SHP77 treated with DMSO at 0.1 percent for 48 hours (cell line): ENCODE measurements at regions not wholly inside any gene's neighbourhood (a gene's known extent, or its start where the extent isn't known, plus 50 kb on each side); places are given as distances from the start of the nearest gene placed in this dataset.
"Not testable (repeated sequence)": the region's sequence is repeated elsewhere in the genome, so short reads cannot be mapped to it uniquely, and the experiment has no call there.

ENCODE experiments used
- DNase-seq: peaks from one replicate; lab custom pipeline; 2025; lab: John Stamatoyannopoulos, UW

DNA sequence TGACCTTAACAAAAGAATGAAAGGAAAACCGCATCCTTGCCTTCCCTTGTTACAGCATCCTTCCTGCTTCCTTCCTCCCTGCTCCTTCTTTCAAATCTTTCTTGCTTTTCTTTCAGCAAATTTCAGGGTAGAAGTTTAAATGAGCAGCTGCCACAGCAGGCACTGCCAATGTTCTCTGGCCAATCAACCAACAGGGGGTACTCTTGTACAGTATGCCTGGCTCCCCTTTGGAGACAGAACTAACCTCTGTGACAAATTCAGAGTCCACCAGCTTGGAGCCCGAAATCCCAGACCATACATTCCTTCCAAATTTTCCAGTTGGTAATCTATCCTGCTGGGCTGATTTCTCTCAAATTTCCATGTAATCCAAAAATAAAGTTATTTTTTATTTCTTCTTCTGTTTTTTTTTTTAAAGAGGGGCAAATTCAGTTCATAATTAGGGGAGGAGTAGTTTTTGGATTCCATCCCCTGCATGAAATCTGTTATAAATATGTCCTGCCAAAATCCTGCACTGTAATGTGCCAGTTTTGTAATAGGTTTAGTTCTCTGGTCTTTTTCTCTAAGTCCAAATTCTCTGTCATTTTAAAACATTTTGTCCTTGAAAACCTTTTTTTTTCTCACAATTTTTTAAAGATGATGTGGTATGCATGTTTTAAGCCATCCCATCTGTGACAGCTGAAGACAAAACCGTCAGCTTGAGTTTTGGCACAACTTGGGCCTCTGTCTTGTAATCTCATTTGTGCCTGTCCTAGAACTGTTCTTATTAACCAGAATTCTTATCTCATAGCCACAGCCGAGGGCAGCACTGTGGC, 610.0 kb upstream of the LMO3 start:
- DNase-seq, result no peak

- DNase-seq, result no peak
These were observed 609.0 kb upstream of the LMO3 start for GRCh38 chr12:17214929-17215328.

GRCh38 chr12:17206553-17206952, 600.6 kb upstream of the LMO3 start:
- no peak for DNase-seq

GRCh38 chr12:17204289-17205054, 598.5 kb upstream of the LMO3 start:
- no peak for DNase-seq

- DNase-seq, result no peak
These were observed 597.5 kb upstream of the LMO3 start for GRCh38 chr12:17203497-17203896.

GRCh38 chr12:17197971-17198370, 592.0 kb upstream of the LMO3 start:
- DNase-seq, result no peak

- DNase-seq, result no peak
These were observed 586.8 kb upstream of the LMO3 start for GRCh38 chr12:17192721-17193120.

DNA sequence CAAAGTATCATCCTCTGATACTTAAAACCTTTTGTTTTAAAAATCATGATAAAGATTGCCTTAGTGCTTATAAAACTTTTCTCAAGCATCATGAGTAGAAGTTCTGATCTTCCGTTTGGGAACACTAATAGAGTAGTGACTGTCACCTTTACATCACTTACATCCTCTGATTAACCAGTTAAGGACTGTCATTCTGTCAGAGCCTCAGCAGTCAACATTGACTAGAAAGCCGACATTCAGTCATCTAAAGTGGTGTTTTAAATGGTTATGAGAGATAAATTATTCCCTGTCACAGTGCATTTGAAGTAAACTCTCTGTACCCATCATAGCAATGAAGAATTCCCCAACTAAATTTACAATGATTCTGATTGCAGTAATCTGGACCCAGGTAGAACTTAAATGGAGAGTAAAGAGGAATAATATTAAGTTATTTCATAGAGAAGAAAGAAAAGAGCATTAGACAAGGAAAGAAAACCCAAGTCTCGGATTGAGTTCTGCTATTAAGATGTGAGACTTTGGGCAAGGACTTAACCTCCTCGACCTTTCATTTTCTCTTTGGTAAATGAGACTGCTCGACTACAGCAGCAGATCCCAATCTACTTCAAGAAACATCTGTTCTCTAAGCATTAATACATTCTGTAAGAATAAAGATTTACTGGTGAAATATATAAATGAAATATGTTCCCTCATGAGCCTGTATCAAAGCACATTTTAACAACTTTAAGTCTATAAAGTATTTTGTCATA, 563.9 kb upstream of the LMO3 start:
- DNase-seq, result no peak

- no peak for DNase-seq
These were observed 553.7 kb upstream of the LMO3 start for GRCh38 chr12:17159506-17160300.

DNA sequence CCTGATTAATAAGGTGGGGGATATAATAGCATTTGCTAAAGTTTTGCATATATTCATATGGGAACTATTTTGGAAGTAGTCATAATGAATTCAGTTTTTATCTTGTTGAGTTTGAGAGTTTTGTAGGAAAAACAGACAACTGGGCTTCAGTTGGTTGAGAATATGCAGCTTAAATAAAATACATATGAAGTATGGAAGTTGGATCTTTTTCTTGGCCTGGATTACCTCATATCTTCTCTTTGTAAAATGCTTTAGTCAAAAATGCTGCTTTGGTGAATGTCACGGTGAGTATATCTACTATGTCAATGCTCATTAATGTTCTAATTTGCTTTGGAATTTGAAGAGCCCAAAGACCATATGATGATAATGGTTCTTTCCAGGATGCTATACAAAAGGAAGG, 552.2 kb upstream of the LMO3 start:
- DNase-seq, result no peak

DNA sequence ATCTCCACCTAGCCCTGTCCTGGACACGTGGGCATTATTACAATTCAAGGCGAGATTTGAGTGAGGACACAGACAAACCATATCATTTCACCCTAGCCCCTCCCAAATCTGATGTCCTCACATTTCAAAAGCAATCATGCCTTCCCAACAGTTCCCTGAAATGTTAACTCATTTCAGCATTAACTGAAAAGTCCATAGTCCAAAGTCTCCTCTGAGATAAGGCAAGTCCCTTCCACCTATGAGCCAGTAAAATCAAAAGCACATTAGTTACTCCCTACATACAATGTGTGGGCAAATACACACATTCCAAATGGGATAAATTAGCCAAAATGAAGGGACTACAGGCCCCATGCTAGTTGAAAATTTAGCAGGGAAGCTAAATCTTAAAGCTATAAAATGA, 546.0 kb upstream of the LMO3 start:
- DNase-seq, result no peak

DNA sequence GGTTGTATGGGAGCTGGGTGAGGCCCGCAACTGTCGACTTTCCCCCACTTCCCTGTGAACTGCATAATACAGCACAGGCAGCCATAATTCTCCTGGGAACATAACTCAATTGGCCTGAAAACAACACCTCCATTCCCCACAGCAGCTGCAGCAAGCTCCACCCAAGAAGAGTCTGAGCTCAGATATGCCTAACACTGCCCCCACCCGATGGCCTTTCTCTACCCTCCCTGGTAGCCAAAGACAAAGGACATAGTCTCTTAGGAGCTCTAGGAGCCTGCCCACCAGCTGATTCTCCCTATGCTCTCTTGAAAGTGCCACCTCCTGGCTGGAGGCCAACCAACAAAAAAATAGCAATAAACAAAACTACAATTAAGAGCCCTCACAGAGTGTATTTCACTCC, 542.7 kb upstream of the LMO3 start:
- DNase-seq, result no peak

- no peak for DNase-seq
These were observed 536.9 kb upstream of the LMO3 start for GRCh38 chr12:17142856-17143255.

- DNase-seq, result no peak
These were observed 534.0 kb upstream of the LMO3 start for GRCh38 chr12:17139931-17140330.

DNA sequence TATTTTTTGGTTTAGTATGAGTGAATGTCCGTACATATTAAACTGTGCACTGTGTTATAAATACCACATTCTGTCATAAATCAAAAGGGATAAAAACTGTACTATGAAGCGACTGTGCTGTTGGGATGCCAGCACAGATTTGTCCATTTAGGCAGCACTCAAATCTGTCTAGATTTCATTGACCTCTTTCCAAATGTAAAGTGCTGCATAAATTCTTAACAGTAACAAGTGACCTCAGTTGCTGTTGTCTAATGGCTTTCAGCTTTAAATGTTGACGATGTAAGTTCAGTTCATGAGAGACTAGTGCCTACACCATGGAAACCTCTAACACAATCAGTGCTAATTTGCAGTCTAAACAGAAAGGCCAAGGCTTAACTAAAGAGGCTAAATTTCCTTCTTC, 531.4 kb upstream of the LMO3 start:
- no peak for DNase-seq

GRCh38 chr12:17134315-17134714, 528.4 kb upstream of the LMO3 start:
- DNase-seq, result no peak

DNA sequence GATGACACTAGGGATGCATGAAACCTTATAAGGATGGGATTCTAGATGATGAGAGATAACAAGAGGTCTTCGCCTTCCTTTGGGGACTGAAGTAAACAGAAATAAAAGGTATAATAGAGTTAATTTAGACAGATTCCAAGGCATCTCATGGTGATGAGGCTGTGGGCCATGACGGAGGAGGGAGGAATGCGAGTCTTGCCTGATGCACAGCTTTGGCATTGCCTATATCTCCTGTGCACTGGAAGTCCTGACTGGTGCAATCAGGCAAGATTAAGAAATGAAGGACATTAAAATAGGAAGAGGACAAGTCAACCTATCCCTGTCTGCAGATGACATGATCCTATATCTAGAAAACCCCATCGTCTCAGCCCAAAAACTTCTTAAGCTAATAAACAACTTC, 526.4 kb upstream of the LMO3 start:
- no peak for DNase-seq

DNA sequence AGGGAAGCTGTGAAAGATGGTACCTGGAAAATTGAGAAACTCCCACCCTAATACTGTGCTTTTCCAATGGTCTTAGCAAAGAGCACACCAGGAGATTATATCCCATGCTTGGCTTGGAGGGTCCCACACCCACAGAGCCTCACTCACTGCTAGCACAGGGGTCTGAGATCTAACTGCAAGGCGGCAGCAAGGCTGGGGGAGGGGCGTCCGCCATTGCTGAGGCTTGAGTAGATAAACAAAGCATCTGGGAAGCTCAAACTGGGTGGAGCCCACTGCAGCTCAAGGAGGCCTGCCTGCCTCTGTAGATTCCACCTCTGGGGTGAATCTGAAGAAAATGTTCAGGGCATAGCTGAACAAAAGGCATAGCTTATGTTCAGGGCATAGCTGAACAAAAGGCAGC, 510.6 kb upstream of the LMO3 start:
- DNase-seq, result not testable (repeated sequence)

GRCh38 chr12:17110316-17110715, 504.4 kb upstream of the LMO3 start:
- DNase-seq, result no peak

DNA sequence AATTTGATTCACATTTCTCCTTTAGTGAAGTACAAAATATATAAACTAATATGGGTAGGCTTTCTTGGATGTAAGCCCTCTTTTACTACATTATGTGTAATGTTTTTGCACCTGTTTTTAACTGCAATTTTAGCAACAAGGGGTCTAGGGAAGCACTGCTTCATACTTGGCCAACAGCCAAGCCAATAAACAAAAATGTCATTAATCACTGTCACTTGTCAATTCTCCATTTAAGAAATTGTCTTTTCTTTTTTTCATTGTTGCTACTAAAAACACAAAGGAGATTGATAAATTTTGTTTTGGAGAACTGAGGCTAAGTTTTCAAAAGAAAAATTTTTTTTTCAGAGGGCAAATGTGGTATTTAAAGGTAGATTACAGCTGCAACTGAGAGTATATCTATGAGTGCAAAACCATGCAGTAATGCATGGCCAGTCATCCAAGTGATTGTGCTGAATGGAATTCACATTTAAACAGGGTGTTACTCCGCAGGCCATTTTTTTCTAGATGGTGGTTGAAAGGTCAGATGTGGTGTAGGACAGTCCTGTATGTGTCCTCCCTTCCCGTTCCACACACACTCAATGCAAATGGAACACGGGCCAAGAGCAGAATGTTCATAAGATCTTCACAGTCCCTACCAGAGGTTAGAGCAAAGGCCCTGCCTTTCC, 503.0 kb upstream of the LMO3 start:
- peak; percentile 61 for DNase-seq

- DNase-seq, result no peak
These were observed 498.8 kb upstream of the LMO3 start for GRCh38 chr12:17104801-17105200.
